ENCODE measurements at regions not wholly inside any gene's neighbourhood (a gene's known extent, or its start where the extent isn't known, plus 50 kb on each side); places are given as distances from the start of the nearest gene placed in this dataset.

DNA sequence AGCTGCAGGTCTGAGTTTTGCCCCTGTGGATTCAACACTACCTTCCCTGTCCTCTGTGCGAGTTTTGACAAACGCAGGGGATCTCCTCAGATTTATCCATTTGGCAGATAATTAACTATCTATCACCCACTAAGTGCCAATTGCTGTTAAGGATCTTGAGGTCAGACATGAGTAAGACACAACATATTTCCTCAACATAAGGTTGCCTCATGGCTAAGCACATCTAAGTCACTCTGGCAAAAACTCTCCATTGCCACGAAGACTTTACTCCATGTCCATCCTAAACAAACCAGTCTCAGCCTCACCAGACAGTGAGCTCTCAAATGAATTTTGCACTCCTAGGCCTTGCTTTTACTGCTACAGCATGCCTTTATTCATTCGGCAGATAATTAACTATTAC is 408.4 kb downstream of the MAFB start:
- TF ChIP-seq, protein P1, sequence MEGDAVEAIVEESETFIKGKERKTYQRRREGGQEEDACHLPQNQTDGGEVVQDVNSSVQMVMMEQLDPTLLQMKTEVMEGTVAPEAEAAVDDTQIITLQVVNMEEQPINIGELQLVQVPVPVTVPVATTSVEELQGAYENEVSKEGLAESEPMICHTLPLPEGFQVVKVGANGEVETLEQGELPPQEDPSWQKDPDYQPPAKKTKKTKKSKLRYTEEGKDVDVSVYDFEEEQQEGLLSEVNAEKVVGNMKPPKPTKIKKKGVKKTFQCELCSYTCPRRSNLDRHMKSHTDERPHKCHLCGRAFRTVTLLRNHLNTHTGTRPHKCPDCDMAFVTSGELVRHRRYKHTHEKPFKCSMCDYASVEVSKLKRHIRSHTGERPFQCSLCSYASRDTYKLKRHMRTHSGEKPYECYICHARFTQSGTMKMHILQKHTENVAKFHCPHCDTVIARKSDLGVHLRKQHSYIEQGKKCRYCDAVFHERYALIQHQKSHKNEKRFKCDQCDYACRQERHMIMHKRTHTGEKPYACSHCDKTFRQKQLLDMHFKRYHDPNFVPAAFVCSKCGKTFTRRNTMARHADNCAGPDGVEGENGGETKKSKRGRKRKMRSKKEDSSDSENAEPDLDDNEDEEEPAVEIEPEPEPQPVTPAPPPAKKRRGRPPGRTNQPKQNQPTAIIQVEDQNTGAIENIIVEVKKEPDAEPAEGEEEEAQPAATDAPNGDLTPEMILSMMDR (IDR thresholded peaks at IDR 0.05; ENCODE audit: insufficient read depth, low read length): no peak
- TF ChIP-seq, protein P2, sequence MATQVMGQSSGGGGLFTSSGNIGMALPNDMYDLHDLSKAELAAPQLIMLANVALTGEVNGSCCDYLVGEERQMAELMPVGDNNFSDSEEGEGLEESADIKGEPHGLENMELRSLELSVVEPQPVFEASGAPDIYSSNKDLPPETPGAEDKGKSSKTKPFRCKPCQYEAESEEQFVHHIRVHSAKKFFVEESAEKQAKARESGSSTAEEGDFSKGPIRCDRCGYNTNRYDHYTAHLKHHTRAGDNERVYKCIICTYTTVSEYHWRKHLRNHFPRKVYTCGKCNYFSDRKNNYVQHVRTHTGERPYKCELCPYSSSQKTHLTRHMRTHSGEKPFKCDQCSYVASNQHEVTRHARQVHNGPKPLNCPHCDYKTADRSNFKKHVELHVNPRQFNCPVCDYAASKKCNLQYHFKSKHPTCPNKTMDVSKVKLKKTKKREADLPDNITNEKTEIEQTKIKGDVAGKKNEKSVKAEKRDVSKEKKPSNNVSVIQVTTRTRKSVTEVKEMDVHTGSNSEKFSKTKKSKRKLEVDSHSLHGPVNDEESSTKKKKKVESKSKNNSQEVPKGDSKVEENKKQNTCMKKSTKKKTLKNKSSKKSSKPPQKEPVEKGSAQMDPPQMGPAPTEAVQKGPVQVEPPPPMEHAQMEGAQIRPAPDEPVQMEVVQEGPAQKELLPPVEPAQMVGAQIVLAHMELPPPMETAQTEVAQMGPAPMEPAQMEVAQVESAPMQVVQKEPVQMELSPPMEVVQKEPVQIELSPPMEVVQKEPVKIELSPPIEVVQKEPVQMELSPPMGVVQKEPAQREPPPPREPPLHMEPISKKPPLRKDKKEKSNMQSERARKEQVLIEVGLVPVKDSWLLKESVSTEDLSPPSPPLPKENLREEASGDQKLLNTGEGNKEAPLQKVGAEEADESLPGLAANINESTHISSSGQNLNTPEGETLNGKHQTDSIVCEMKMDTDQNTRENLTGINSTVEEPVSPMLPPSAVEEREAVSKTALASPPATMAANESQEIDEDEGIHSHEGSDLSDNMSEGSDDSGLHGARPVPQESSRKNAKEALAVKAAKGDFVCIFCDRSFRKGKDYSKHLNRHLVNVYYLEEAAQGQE (IDR thresholded peaks at IDR 0.05; ENCODE audit: insufficient replicate concordance, low read depth): no peak
